ENCODE measurements at regions not wholly inside any gene's neighbourhood (a gene's known extent, or its start where the extent isn't known, plus 50 kb on each side); places are given as distances from the start of the nearest gene placed in this dataset.

DNA sequence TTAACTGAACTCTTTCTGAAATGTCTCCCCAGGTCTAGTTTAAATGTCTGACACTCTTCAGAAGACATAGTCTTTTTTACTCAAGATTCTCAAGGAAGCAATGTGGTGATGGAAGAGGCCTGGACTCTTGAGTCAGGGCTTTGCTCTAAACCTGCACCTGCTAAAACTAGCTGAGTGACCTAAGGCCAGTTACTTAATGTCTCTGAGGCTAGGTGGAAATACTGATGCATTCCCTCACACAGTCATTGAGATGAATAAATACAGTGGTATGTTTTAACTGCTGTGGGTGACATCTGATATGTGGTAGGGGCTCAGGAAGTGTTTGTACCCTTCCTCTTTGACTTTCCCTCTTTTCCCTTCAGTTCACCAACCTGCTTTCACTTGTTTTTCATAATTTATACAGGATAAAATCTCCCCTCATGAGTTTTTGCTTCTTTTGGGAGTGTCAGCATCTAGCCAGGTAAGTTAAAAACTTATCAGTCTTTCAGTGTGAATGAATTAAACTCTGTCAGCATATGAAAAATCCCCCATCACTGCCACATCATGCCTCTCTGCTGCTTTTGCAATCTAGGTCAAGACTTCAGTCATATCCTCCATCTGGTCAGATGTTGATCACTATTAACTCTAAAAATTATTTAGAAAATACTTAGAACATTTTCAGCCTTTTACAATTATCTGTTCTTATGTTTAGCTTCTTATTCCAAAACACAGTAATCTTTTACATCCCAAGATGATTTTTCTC lies 178.7 kb upstream of the TNFAIP3 start:
- TF ChIP-seq CTCF (IDR thresholded peaks at IDR 0.05) (no peak), POLR2A (IDR thresholded peaks at IDR 0.05) (no peak)

Measured in heart left ventricle (tissue), 13 donors.